Activated CD4-positive, alpha-beta T cell treated with anti-CD3 and anti-CD28 coated beads, Interleukin-2, amount 10 ng/mL, durations not matched to agents 7 days and 5 days (primary cell): ENCODE measurements at regions not wholly inside any gene's neighbourhood (a gene's known extent, or its start where the extent isn't known, plus 50 kb on each side); places are given as distances from the start of the nearest gene placed in this dataset.

Experiments used
- CTCF ChIA-PET: fragments of 350-600 bp; sonication (Branson Sonifier 250); formaldehyde crosslinking; loops from one replicate; lab custom pipeline; 2021; ENCODE audit warnings: antibody characterized with exemption; lab: Charles Lee
- POLR2A ChIA-PET: fragments of 350-600 bp; sonication (Branson Sonifier 250); formaldehyde crosslinking; loops from one replicate; lab custom pipeline; 2021; ENCODE audit warnings: antibody characterized with exemption; lab: Charles Lee
- DNase-seq: peaks from one replicate; pipeline ENCODE4 v3.0.0-alpha.2; 2020
- H3K27ac Mint-ChIP-seq: one replicate; pipeline ENCODE4 v1.8.0; 2021; ENCODE audit warnings: mild to moderate bottlenecking, moderate library complexity, mixed read lengths
- H3K27me3 Mint-ChIP-seq: one replicate; pipeline ENCODE4 v1.8.0; 2021; ENCODE audit warnings: mixed read lengths
- H3K36me3 Mint-ChIP-seq: one replicate; pipeline ENCODE4 v1.8.0; 2021; ENCODE audit warnings: low read depth, mixed read lengths
- H3K4me1 Mint-ChIP-seq: one replicate; pipeline ENCODE4 v1.8.0; 2021; ENCODE audit warnings: mixed read lengths
- H3K4me3 Mint-ChIP-seq: one replicate; pipeline ENCODE4 v1.8.0; 2021; ENCODE audit warnings: mild to moderate bottlenecking, moderate library complexity, mixed read lengths
- H3K9me3 Mint-ChIP-seq: one replicate; pipeline ENCODE4 v1.8.0; 2021; ENCODE audit warnings: mixed read lengths

DNA sequence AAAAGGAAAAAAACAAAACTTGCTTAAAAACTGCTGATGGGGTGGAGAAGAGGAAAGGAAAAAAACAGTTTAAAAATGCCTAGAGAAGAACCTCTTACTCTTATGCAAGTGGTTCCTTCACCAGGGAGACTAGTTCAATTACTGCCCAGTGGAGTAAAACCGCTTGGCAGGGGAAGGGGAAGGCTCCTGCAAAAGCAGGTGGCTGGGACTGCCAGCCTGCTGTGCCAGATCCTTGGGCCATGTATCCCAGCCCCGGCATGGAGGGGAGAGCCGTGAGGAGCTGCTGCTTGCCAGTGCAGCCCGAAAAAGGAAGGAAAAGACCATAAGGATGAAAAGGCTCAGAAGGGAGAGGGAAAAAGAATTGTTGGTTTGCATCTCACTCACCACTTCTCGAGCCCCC lies 123.0 kb downstream of the FSCB start:
- no peak overlapping the region for H3K4me3 Mint-ChIP-seq
- no peak overlapping the region for H3K27ac Mint-ChIP-seq
- CTCF ChIA-PET: no interaction called here
- DNase-seq: no peak
- H3K9me3 Mint-ChIP-seq: peaks cover 5% of the 10 kb centered on the region
- POLR2A ChIA-PET: no interaction called here
- H3K36me3 Mint-ChIP-seq: no peaks in the 10 kb centered on the region
- H3K4me1 Mint-ChIP-seq: no peaks in the 10 kb centered on the region
- H3K27me3 Mint-ChIP-seq: no peaks in the 10 kb centered on the region

- H3K27me3 Mint-ChIP-seq: no peaks in the 10 kb centered on the region
- no peak overlapping the region for H3K27ac Mint-ChIP-seq
- H3K9me3 Mint-ChIP-seq: peaks cover 5% of the 10 kb centered on the region
- H3K4me3 Mint-ChIP-seq: no peak overlapping the region
- H3K4me1 Mint-ChIP-seq: no peaks in the 10 kb centered on the region
- no peak for DNase-seq
- ChIA-PET CTCF (no interaction called here), POLR2A (no interaction called here)
- H3K36me3 Mint-ChIP-seq: no peaks in the 10 kb centered on the region
Observed at GRCh38 chr14:44383636-44384035, 123.4 kb downstream of the FSCB start.

DNA sequence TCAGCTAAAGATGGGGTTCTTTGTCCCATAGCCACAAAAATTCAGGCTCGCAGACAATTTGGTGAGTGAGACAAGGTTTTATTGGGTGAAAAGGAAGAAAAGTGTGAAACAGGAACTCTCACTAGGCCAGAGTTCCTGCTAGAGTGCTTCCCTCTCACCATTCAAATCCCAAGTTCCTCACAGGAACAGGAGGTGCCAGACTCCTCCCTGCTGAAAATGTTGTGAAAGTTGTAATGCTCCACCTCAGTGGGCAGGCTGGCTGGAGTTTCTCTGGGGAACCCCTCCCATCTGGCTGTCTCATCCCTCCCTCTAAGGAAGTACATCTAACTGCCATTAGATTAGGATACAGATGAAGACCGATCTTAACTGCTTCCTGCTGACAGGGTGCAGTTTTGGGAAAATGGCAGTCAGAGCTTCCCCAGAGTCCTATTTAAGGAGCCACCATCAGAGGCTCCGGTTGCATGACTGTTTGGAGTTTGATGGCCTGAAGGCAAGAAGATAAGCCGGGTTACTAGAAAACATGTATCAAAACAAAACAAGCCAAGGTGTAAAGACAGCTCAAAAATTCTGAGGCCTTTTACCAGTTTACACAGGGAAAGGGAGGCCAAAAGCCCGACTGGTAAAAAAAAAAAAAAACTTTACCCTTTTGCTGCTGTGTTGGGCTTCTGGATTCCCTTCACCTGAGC lies 127.6 kb downstream of the FSCB start:
- Mint-ChIP-seq H3K4me3 (no peak overlapping the region), H3K9me3 (peaks cover 18% of the 10 kb centered on the region), H3K27me3 (no peaks in the 10 kb centered on the region), H3K27ac (no peak overlapping the region), H3K36me3 (no peaks in the 10 kb centered on the region), H3K4me1 (no peaks in the 10 kb centered on the region)
- POLR2A ChIA-PET: no interaction called here
- no peak for DNase-seq
- CTCF ChIA-PET: no interaction called here

DNA sequence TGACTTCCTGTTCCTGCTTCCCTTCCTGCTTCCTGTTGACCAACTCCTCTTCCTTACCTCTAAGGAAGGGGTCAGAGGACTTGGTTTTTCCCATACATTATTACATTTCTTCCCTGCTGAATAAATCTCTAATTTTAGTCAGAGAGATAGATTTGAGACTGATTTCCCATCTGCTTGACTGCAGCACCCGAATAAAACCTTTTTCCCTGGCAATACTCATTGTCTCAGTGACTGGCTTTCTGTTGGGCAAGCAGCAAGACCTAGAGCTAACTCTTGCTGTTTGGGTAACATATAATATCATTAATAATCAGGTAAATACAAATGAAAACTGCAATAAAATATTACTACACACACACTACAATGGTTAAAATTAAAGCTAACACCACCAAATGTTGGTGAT lies 132.2 kb downstream of the FSCB start:
- Mint-ChIP-seq H3K27ac (no peak overlapping the region), H3K27me3 (no peaks in the 10 kb centered on the region), H3K36me3 (no peaks in the 10 kb centered on the region), H3K4me3 (no peak overlapping the region), H3K4me1 (no peaks in the 10 kb centered on the region), H3K9me3 (peaks cover 25% of the 10 kb centered on the region)
- DNase-seq: no peak
- CTCF ChIA-PET: no interaction called here
- POLR2A ChIA-PET: no interaction called here

- Mint-ChIP-seq H3K9me3 (peaks cover 25% of the 10 kb centered on the region), H3K4me1 (no peaks in the 10 kb centered on the region), H3K27ac (no peak overlapping the region), H3K36me3 (no peaks in the 10 kb centered on the region), H3K27me3 (no peaks in the 10 kb centered on the region), H3K4me3 (no peak overlapping the region)
- DNase-seq: no peak
- ChIA-PET POLR2A (no interaction called here), CTCF (no interaction called here)
Observed at GRCh38 chr14:44372807-44373489, 134.1 kb downstream of the FSCB start.

DNA sequence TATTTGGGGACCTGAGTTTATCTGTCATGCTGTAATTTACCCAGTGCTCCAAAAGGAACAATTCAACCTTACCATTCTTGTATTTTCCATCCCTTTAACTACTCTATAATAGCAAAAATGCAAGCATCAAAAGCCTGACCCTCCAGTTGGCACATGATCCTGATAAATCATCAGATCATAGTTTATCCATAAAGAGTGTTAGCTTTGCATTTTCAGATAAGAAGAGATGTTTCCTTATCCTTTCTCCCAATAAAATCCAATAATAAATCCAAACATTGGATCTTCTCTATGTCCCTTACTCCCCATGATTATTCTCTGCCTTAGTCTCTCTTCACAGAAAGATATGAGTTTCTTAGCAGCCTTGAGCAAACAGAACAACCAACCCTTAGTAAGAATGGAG lies 134.9 kb downstream of the FSCB start:
- no peak for DNase-seq
- H3K27ac Mint-ChIP-seq: no peak overlapping the region
- ChIA-PET CTCF (no interaction called here), POLR2A (no interaction called here)
- no peaks in the 10 kb centered on the region for H3K27me3 Mint-ChIP-seq
- no peak overlapping the region for H3K4me3 Mint-ChIP-seq
- no peaks in the 10 kb centered on the region for H3K4me1 Mint-ChIP-seq
- peaks cover 24% of the 10 kb centered on the region for H3K9me3 Mint-ChIP-seq
- no peaks in the 10 kb centered on the region for H3K36me3 Mint-ChIP-seq

GRCh38 chr14:44370727-44371126 lies 136.4 kb downstream of the FSCB start:
- ChIA-PET CTCF (no interaction called here), POLR2A (no interaction called here)
- Mint-ChIP-seq H3K9me3 (peaks cover 17% of the 10 kb centered on the region), H3K4me1 (no peaks in the 10 kb centered on the region), H3K36me3 (no peaks in the 10 kb centered on the region), H3K27ac (no peak overlapping the region), H3K27me3 (no peaks in the 10 kb centered on the region), H3K4me3 (no peak overlapping the region)
- no peak for DNase-seq

DNA sequence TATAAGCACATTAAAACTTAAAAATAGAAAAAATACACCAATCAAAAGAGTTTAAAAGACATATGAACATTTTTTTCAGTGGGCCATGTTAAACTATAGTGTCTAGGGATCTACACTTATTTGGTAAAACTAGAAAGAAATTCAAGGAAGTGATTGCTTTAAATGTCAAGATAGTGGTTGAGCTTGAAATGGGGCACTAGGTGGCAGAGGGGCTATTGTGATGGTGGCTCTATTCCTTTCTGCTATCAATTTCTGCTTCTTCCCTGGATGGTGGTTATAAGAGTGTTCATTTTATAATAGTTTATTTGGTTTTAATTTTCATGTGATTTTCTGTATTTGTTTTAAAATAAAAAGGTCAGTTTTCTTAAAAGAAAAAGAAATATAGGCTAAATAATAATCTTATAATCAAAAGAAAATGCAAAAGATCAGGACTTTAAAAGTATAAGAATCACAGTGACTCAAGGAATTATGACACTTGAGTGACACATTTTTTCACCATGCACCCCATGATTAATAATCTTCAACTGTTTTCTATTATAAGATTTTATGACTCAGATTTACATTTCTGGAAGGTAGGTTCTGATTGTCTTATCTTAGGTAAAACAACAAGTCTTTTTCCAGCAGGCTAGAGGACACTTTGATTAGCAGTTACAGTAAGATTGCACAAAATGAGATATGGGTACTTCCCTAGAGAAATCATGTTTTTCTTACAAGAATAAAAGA lies 137.5 kb downstream of the FSCB start:
- Mint-ChIP-seq H3K4me3 (no peak overlapping the region), H3K27me3 (no peaks in the 10 kb centered on the region), H3K27ac (no peak overlapping the region), H3K36me3 (no peaks in the 10 kb centered on the region), H3K4me1 (no peaks in the 10 kb centered on the region), H3K9me3 (peaks cover 15% of the 10 kb centered on the region)
- POLR2A ChIA-PET: no interaction called here
- no peak for DNase-seq
- CTCF ChIA-PET: no interaction called here

DNA sequence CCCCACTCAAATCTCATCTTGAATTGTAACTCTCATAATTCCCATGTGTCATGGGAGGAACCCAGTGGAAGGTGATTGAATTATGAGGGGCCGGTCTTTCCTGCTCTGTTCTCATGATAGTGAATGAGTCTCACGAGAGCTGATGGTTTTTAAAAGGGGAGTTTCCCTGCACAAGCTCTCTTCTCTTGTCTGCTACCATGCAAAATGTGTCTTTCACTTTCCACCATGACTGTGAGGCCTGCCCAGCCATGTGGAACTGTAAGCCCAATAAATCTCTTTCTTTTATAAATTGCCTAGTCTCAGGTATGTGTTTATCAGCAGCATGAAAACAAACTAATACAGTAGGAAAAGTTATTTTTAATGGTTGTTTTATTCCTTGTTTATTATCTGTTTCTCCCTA lies 146.0 kb downstream of the FSCB start:
- H3K27ac Mint-ChIP-seq: no peak overlapping the region
- H3K36me3 Mint-ChIP-seq: no peaks in the 10 kb centered on the region
- peaks cover 3% of the 10 kb centered on the region for H3K9me3 Mint-ChIP-seq
- no peak for DNase-seq
- CTCF ChIA-PET: no interaction called here
- POLR2A ChIA-PET: no interaction called here
- no peak overlapping the region for H3K4me3 Mint-ChIP-seq
- no peaks in the 10 kb centered on the region for H3K27me3 Mint-ChIP-seq
- H3K4me1 Mint-ChIP-seq: no peaks in the 10 kb centered on the region

- Mint-ChIP-seq H3K36me3 (no peaks in the 10 kb centered on the region), H3K4me1 (no peaks in the 10 kb centered on the region), H3K27me3 (no peaks in the 10 kb centered on the region), H3K4me3 (no peak overlapping the region), H3K27ac (no peak overlapping the region), H3K9me3 (peaks cover 6% of the 10 kb centered on the region)
- no peak for DNase-seq
- ChIA-PET POLR2A (no interaction called here), CTCF (no interaction called here)
Observed at GRCh38 chr14:44353805-44354204, 153.3 kb downstream of the FSCB start.

DNA sequence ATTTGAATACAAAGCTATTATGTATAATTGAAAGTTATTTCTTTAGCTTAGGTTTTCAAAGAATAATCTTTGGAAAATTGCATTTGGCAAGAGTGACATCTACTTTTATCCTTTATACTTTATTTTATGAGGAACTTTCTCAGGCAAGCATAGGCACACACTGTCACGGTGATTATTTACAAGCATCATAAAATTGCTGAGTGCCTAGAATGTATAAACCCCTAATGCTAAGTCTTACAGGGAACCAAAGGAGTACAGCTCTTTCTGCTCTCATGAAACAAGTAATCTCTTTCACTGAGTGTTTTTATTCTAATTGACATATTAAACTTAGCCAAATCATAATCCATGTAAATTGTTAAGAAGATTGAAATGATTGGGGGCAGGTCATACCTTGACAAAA lies 154.9 kb downstream of the FSCB start:
- no peaks in the 10 kb centered on the region for H3K4me1 Mint-ChIP-seq
- CTCF ChIA-PET: no interaction called here
- no peak overlapping the region for H3K27ac Mint-ChIP-seq
- no peak for DNase-seq
- no peaks in the 10 kb centered on the region for H3K36me3 Mint-ChIP-seq
- peaks cover 9% of the 10 kb centered on the region for H3K9me3 Mint-ChIP-seq
- POLR2A ChIA-PET: no interaction called here
- no peak overlapping the region for H3K4me3 Mint-ChIP-seq
- no peaks in the 10 kb centered on the region for H3K27me3 Mint-ChIP-seq

GRCh38 chr14:44347316-44347715 lies 159.8 kb downstream of the FSCB start:
- Mint-ChIP-seq H3K4me3 (no peak overlapping the region), H3K36me3 (no peaks in the 10 kb centered on the region), H3K27ac (no peak overlapping the region), H3K4me1 (no peaks in the 10 kb centered on the region), H3K9me3 (peaks cover 13% of the 10 kb centered on the region), H3K27me3 (no peaks in the 10 kb centered on the region)
- ChIA-PET POLR2A (no interaction called here), CTCF (interaction anchor here (1.1 kb wide), 1 partner anchor 11 kb away, joined by 4 read pairs; no protein-coding TSS in a partner anchor)
- no peak for DNase-seq

- no peaks in the 10 kb centered on the region for H3K4me1 Mint-ChIP-seq
- CTCF ChIA-PET: no interaction called here
- H3K27ac Mint-ChIP-seq: no peak overlapping the region
- no peak overlapping the region for H3K4me3 Mint-ChIP-seq
- no peaks in the 10 kb centered on the region for H3K9me3 Mint-ChIP-seq
- H3K36me3 Mint-ChIP-seq: no peaks in the 10 kb centered on the region
- no peak for DNase-seq
- no peaks in the 10 kb centered on the region for H3K27me3 Mint-ChIP-seq
- POLR2A ChIA-PET: no interaction called here
Observed at GRCh38 chr14:44341116-44341515, 166.0 kb downstream of the FSCB start.
